ENCODE measurements at regions not wholly inside any gene's neighbourhood (a gene's known extent, or its start where the extent isn't known, plus 50 kb on each side); places are given as distances from the start of the nearest gene placed in this dataset.

DNA sequence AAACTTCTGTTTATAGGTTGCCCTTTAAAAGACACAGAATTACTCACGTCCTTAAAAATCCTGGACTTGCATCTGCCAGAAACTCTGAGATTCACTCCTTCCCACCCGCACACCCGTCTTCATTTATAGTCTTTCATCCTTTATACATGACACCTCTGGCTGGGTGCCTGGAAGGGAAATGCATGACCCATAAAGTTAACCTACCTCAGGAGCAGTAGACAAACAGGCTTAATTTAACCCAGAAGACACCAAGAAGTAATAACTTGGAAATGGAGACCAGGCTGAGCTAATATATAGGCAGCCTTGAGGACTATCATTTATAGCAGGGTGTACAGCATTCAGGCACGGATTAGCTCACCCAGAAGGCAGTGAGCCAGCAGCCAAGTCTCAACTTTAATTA is 429.0 kb upstream of the NRSN1 start:
- no peak overlapping the region for H3K27ac ChIP-seq (ENCODE audit: low read length)
- H3K27me3 ChIP-seq (ENCODE audit: low read depth, low read length): no peaks in the 10 kb centered on the region
- H2AFZ ChIP-seq (ENCODE audit: low read depth, low read length): no peak overlapping the region
- H3K36me3 ChIP-seq (replicated peaks; ENCODE audit: low read depth, low read length): no peaks in the 10 kb centered on the region
- H3K79me2 ChIP-seq (ENCODE audit: low read length): no peaks in the 10 kb centered on the region
- no peaks in the 10 kb centered on the region for H3K4me1 ChIP-seq (ENCODE audit: low read length)
- H3K9ac ChIP-seq (ENCODE audit: low read length): no peak overlapping the region
- H3K4me2 ChIP-seq (ENCODE audit: low read length): no peak overlapping the region
- no peaks in the 10 kb centered on the region for H4K20me1 ChIP-seq (ENCODE audit: insufficient read depth, low read length)
- TF ChIP-seq EZH2phosphoT487 (IDR thresholded peaks at IDR 0.05; ENCODE audit: low read depth): no peak
- TF ChIP-seq, protein P1, sequence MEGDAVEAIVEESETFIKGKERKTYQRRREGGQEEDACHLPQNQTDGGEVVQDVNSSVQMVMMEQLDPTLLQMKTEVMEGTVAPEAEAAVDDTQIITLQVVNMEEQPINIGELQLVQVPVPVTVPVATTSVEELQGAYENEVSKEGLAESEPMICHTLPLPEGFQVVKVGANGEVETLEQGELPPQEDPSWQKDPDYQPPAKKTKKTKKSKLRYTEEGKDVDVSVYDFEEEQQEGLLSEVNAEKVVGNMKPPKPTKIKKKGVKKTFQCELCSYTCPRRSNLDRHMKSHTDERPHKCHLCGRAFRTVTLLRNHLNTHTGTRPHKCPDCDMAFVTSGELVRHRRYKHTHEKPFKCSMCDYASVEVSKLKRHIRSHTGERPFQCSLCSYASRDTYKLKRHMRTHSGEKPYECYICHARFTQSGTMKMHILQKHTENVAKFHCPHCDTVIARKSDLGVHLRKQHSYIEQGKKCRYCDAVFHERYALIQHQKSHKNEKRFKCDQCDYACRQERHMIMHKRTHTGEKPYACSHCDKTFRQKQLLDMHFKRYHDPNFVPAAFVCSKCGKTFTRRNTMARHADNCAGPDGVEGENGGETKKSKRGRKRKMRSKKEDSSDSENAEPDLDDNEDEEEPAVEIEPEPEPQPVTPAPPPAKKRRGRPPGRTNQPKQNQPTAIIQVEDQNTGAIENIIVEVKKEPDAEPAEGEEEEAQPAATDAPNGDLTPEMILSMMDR (IDR thresholded peaks at IDR 0.05; ENCODE audit: low read depth, low read length): no peak
- no peak overlapping the region for H3K4me3 ChIP-seq (ENCODE audit: low read length)
- no peaks in the 10 kb centered on the region for H3K9me3 ChIP-seq (ENCODE audit: insufficient read depth, low read length)

DNA sequence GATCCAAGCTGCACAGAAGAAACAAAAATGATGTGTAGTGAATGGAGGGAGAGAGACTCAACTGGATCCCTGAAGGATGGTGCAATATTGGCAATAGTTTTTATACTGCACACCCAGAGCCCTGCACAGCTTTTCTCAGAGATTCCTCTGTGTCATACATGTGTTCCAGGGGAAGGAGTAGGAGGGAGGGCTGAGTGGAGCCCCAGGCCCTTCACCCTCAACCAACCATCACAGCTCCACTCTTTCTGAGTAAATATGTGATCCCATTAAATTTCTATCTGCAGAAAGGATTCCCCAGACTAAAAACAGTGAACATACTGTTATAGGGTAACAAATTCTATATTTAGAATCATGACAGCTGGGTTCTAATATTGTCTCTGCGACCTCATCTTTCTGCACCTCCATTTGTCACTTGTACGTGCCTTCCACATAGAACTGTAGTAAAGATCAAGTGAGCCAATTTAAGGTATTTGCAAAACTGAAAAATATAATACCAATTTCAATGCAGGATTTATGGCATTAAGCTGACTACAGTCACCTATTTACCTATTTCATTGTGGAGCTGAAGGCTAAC is 421.4 kb upstream of the NRSN1 start:
- Histone ChIP-seq H3K9me3 (ENCODE audit: insufficient read depth, low read length) (no peaks in the 10 kb centered on the region), H3K4me3 (ENCODE audit: low read length) (no peak overlapping the region), H3K4me1 (ENCODE audit: low read length) (no peaks in the 10 kb centered on the region), H3K27me3 (ENCODE audit: low read depth, low read length) (no peaks in the 10 kb centered on the region), H4K20me1 (ENCODE audit: insufficient read depth, low read length) (no peaks in the 10 kb centered on the region), H3K79me2 (ENCODE audit: low read length) (no peaks in the 10 kb centered on the region), H3K9ac (ENCODE audit: low read length) (no peak overlapping the region), H3K4me2 (ENCODE audit: low read length) (no peak overlapping the region), H2AFZ (ENCODE audit: low read depth, low read length) (no peak overlapping the region), H3K27ac (ENCODE audit: low read length) (no peak overlapping the region), H3K36me3 (replicated peaks; ENCODE audit: low read depth, low read length) (no peaks in the 10 kb centered on the region)
- TF ChIP-seq, protein P1 (IDR thresholded peaks at IDR 0.05; ENCODE audit: low read depth, low read length): no peak
- TF ChIP-seq EZH2phosphoT487 (IDR thresholded peaks at IDR 0.05; ENCODE audit: low read depth): no peak

DNA sequence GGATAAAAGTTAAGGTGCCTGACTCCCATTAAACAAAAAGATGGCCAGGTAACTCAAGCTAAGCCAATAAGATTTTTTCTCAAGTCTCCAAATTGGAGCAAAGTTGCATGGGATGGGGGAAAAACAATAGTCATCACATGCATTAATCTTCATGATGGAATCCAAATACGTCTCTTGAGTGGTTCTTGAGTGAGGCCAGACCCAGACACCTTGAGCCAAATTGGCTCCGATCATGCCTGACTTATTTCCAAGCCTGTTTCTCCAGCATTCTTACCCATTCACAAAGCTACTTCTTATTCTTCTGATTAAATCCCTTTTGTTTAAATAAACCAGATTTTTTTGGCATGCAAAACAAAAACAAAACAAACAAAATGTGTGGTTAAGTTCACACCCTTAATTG is 420.3 kb upstream of the NRSN1 start:
- Histone ChIP-seq H2AFZ (ENCODE audit: low read depth, low read length) (no peak overlapping the region), H4K20me1 (ENCODE audit: insufficient read depth, low read length) (no peaks in the 10 kb centered on the region), H3K9ac (ENCODE audit: low read length) (no peak overlapping the region), H3K79me2 (ENCODE audit: low read length) (no peaks in the 10 kb centered on the region), H3K4me3 (ENCODE audit: low read length) (no peak overlapping the region), H3K4me2 (ENCODE audit: low read length) (no peak overlapping the region), H3K4me1 (ENCODE audit: low read length) (peaks cover 5% of the 10 kb centered on the region), H3K27ac (ENCODE audit: low read length) (no peak overlapping the region), H3K36me3 (replicated peaks; ENCODE audit: low read depth, low read length) (no peaks in the 10 kb centered on the region), H3K27me3 (ENCODE audit: low read depth, low read length) (no peaks in the 10 kb centered on the region), H3K9me3 (ENCODE audit: insufficient read depth, low read length) (no peaks in the 10 kb centered on the region)
- TF ChIP-seq EZH2phosphoT487 (IDR thresholded peaks at IDR 0.05; ENCODE audit: low read depth): no peak
- TF ChIP-seq, protein P1 (IDR thresholded peaks at IDR 0.05; ENCODE audit: low read depth, low read length): no peak

DNA sequence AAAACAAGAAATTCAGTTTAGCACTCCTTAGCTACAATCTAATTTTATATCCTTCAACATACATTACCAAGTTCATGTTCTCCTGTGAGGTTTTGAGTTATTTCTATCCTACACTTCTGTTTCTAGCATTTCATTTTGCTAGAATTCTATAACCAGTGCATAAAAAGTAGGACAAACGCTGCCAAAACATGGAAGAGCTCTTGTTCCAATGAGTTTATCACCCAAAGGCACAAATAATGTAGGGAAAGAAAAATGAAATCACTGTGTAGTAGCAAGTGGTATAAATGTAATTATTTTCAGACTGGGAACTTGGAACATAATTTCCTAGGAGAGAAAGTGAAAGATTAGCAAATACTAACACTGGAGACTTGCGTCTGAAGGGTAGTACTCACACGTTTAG is 413.3 kb upstream of the NRSN1 start:
- H3K9me3 ChIP-seq (ENCODE audit: insufficient read depth, low read length): no peaks in the 10 kb centered on the region
- H3K27ac ChIP-seq (ENCODE audit: low read length): peak overlapping the region; percentile 34
- H4K20me1 ChIP-seq (ENCODE audit: insufficient read depth, low read length): no peaks in the 10 kb centered on the region
- H3K27me3 ChIP-seq (ENCODE audit: low read depth, low read length): no peaks in the 10 kb centered on the region
- no peak overlapping the region for H2AFZ ChIP-seq (ENCODE audit: low read depth, low read length)
- peaks cover 9% of the 10 kb centered on the region for H3K36me3 ChIP-seq (replicated peaks; ENCODE audit: low read depth, low read length)
- H3K79me2 ChIP-seq (ENCODE audit: low read length): no peaks in the 10 kb centered on the region
- TF ChIP-seq EZH2phosphoT487 (IDR thresholded peaks at IDR 0.05; ENCODE audit: low read depth): no peak
- TF ChIP-seq, protein P1 (IDR thresholded peaks at IDR 0.05; ENCODE audit: low read depth, low read length): no peak
- H3K4me2 ChIP-seq (ENCODE audit: low read length): peak overlapping the region; percentile 34
- H3K4me3 ChIP-seq (ENCODE audit: low read length): no peak overlapping the region
- H3K4me1 ChIP-seq (ENCODE audit: low read length): peaks cover 33% of the 10 kb centered on the region
- H3K9ac ChIP-seq (ENCODE audit: low read length): no peak overlapping the region; the same call in 1 of the 2 replicates

Measured in OCI-LY3 (cell line).